ENCODE measurements at regions not wholly inside any gene's neighbourhood (a gene's known extent, or its start where the extent isn't known, plus 50 kb on each side); places are given as distances from the start of the nearest gene placed in this dataset.

- no peaks in the 10 kb centered on the region for H3K36me3 Mint-ChIP-seq
- peaks cover 6 to 9% of the 10 kb centered on the region in 2 donors for H3K9me3 Mint-ChIP-seq
- no peak for DNase-seq (ENCODE audit: low spot score in 2 of 2)
- no peak overlapping the region for H3K27ac Mint-ChIP-seq
- no peak for ATAC-seq
Measured at GRCh38 chr11:122304306-122304705, 188.3 kb upstream of the BLID start.

GRCh38 chr11:122294041-122294440 lies 178.0 kb upstream of the BLID start:
- no peak overlapping the region for H3K27ac Mint-ChIP-seq
- DNase-seq (ENCODE audit: low spot score in 2 of 2) (no peak), ATAC-seq (no peak)
- no peaks in the 10 kb centered on the region for H3K36me3 Mint-ChIP-seq
- peaks cover 14 to 20% of the 10 kb centered on the region in 2 donors for H3K9me3 Mint-ChIP-seq

- no peak for DNase-seq (ENCODE audit: low spot score in 2 of 2)
- Mint-ChIP-seq H3K36me3 (no peaks in the 10 kb centered on the region), H3K27ac (no peak overlapping the region), H3K9me3 (peaks cover 12 to 17% of the 10 kb centered on the region in 2 donors)
- no peak for ATAC-seq
Measured at GRCh38 chr11:122293296-122294023, 177.4 kb upstream of the BLID start.

GRCh38 chr11:122287401-122287800 lies 171.4 kb upstream of the BLID start:
- H3K9me3 Mint-ChIP-seq = peaks cover 0 to 7% of the 10 kb centered on the region in 2 donors
- ATAC-seq = no peak

GRCh38 chr11:122285070-122285988 lies 169.3 kb upstream of the BLID start:
- H3K9me3 Mint-ChIP-seq = peaks cover 0 to 4% of the 10 kb centered on the region in 2 donors
- no peak overlapping the region for H3K27ac Mint-ChIP-seq
- DNase-seq (ENCODE audit: low spot score in 2 of 2) (no peak), ATAC-seq (no peak)
- H3K36me3 Mint-ChIP-seq = no peaks in the 10 kb centered on the region

More at GRCh38 chr11:122287401-122287800, 171.4 kb upstream of the BLID start:
- DNase-seq (ENCODE audit: low spot score in 2 of 2) = no peak
- no peaks in the 10 kb centered on the region for H3K36me3 Mint-ChIP-seq
- H3K27ac Mint-ChIP-seq = no peak overlapping the region

GRCh38 chr11:122280870-122281269 lies 164.9 kb upstream of the BLID start:
- DNase-seq (ENCODE audit: low spot score in 2 of 2) = no peak
- no peak for ATAC-seq
- Mint-ChIP-seq H3K9me3 (peaks cover 0 to 4% of the 10 kb centered on the region in 2 donors), H3K36me3 (no peaks in the 10 kb centered on the region), H3K27ac (no peak overlapping the region)

GRCh38 chr11:122279194-122279593 lies 163.2 kb upstream of the BLID start:
- ATAC-seq (no peak), DNase-seq (ENCODE audit: low spot score in 2 of 2) (no peak)
- Mint-ChIP-seq H3K27ac (no peak overlapping the region), H3K36me3 (no peaks in the 10 kb centered on the region), H3K9me3 (no peaks in the 10 kb centered on the region)

GRCh38 chr11:122277493-122277892 lies 161.5 kb upstream of the BLID start:
- H3K9me3 Mint-ChIP-seq = no peaks in the 10 kb centered on the region
- no peak overlapping the region for H3K27ac Mint-ChIP-seq
- ATAC-seq (no peak), DNase-seq (ENCODE audit: low spot score in 2 of 2) (no peak)
- H3K36me3 Mint-ChIP-seq = no peaks in the 10 kb centered on the region

- Mint-ChIP-seq H3K36me3 (no peaks in the 10 kb centered on the region), H3K9me3 (no peaks in the 10 kb centered on the region), H3K27ac (no peak overlapping the region)
- ATAC-seq (no peak), DNase-seq (ENCODE audit: low spot score in 2 of 2) (no peak)
Measured at GRCh38 chr11:122276221-122276620, 160.2 kb upstream of the BLID start.

GRCh38 chr11:122275508-122275907 lies 159.5 kb upstream of the BLID start:
- Mint-ChIP-seq H3K9me3 (no peaks in the 10 kb centered on the region), H3K27ac (no peak overlapping the region)
- no peak for ATAC-seq

GRCh38 chr11:122273476-122274191 lies 157.6 kb upstream of the BLID start:
- Mint-ChIP-seq H3K27ac (no peak overlapping the region), H3K36me3 (no peaks in the 10 kb centered on the region), H3K9me3 (no peaks in the 10 kb centered on the region)
- ATAC-seq (no peak), DNase-seq (ENCODE audit: low spot score in 2 of 2) (no peak)

More at GRCh38 chr11:122275508-122275907, 159.5 kb upstream of the BLID start:
- no peaks in the 10 kb centered on the region for H3K36me3 Mint-ChIP-seq
- no peak for DNase-seq (ENCODE audit: low spot score in 2 of 2)

- Mint-ChIP-seq H3K36me3 (no peaks in the 10 kb centered on the region), H3K27ac (no peak overlapping the region), H3K9me3 (no peaks in the 10 kb centered on the region)
- DNase-seq (ENCODE audit: low spot score in 2 of 2) (no peak), ATAC-seq (no peak)
Measured at GRCh38 chr11:122271745-122272144, 155.7 kb upstream of the BLID start.

- ATAC-seq = no peak
- Mint-ChIP-seq H3K9me3 (no peaks in the 10 kb centered on the region), H3K36me3 (no peaks in the 10 kb centered on the region), H3K27ac (no peak overlapping the region)
- DNase-seq (ENCODE audit: low spot score in 2 of 2) = no peak
Measured at GRCh38 chr11:122271137-122271536, 155.1 kb upstream of the BLID start.

GRCh38 chr11:122270535-122270934 lies 154.5 kb upstream of the BLID start:
- no peak overlapping the region for H3K27ac Mint-ChIP-seq
- ATAC-seq = no peak
- H3K9me3 Mint-ChIP-seq = no peaks in the 10 kb centered on the region
- DNase-seq (ENCODE audit: low spot score in 2 of 2) = no peak
- H3K36me3 Mint-ChIP-seq = no peaks in the 10 kb centered on the region

GRCh38 chr11:122269824-122270223 lies 153.8 kb upstream of the BLID start:
- no peaks in the 10 kb centered on the region for H3K36me3 Mint-ChIP-seq
- ATAC-seq (no peak), DNase-seq (ENCODE audit: low spot score in 2 of 2) (no peak)
- H3K9me3 Mint-ChIP-seq = no peaks in the 10 kb centered on the region
- no peak overlapping the region for H3K27ac Mint-ChIP-seq

GRCh38 chr11:122268601-122269130 lies 152.7 kb upstream of the BLID start:
- H3K36me3 Mint-ChIP-seq = no peaks in the 10 kb centered on the region
- no peak for ATAC-seq
- no peak for DNase-seq (ENCODE audit: low spot score in 2 of 2)
- H3K27ac Mint-ChIP-seq = no peak overlapping the region
- H3K9me3 Mint-ChIP-seq = no peaks in the 10 kb centered on the region

GRCh38 chr11:122267602-122268001 lies 151.6 kb upstream of the BLID start:
- H3K36me3 Mint-ChIP-seq = no peaks in the 10 kb centered on the region
- ATAC-seq (no peak), DNase-seq (ENCODE audit: low spot score in 2 of 2) (no peak)
- no peaks in the 10 kb centered on the region for H3K9me3 Mint-ChIP-seq
- H3K27ac Mint-ChIP-seq = no peak overlapping the region

Measured in activated naive CD4-positive, alpha-beta T cell treated with anti-CD3 and anti-CD28 coated beads, Interleukin-2, amount 50 U/mL, for 72 hours (primary cell).